Nephron progenitor cell (in vitro differentiated cells): ENCODE measurements at regions not wholly inside any gene's neighbourhood (a gene's known extent, or its start where the extent isn't known, plus 50 kb on each side); places are given as distances from the start of the nearest gene placed in this dataset.
A peak's percentile ranks its signal among the peaks of the same experiment; 100 is the strongest.

Experiments
- DNase-seq: peaks from one replicate; pipeline ENCODE4 v3.0.0; 2021
- H3K27ac Mint-ChIP-seq: 2 replicates; pipeline ENCODE4 v1.8.0; 2021; ENCODE audit warnings: mild to moderate bottlenecking, moderate library complexity, mixed read lengths
- H3K27me3 Mint-ChIP-seq: 2 replicates; pipeline ENCODE4 v1.8.0; 2021; ENCODE audit warnings: mild to moderate bottlenecking, low read depth, mixed read lengths; ENCODE audit not compliant: poor library complexity
- H3K36me3 Mint-ChIP-seq: 2 replicates; pipeline ENCODE4 v1.8.0; 2021; ENCODE audit warnings: low read depth, mixed read lengths
- H3K4me1 Mint-ChIP-seq: 2 replicates; pipeline ENCODE4 v1.8.0; 2021; ENCODE audit warnings: mixed read lengths
- H3K4me3 Mint-ChIP-seq: 2 replicates; pipeline ENCODE4 v1.8.0; 2021; ENCODE audit warnings: mild to moderate bottlenecking, moderate library complexity, mixed read lengths
- H3K9me3 Mint-ChIP-seq: 2 replicates; pipeline ENCODE4 v1.8.0; 2021; ENCODE audit warnings: mild to moderate bottlenecking, moderate library complexity, mixed read lengths
- TF ChIP-seq, protein P1 (sequence below): fragments of 200-600 bp; sonication (generic); IDR thresholded peaks from 2 replicates; pipeline ENCODE4 v1.5.0; 2021; ENCODE audit warnings: antibody characterized with exemption

GRCh38 chr5:7208938-7209337, 187.0 kb upstream of the ADCY2 start:
- DNase-seq = peak; percentile 52
- TF ChIP-seq, protein P1, sequence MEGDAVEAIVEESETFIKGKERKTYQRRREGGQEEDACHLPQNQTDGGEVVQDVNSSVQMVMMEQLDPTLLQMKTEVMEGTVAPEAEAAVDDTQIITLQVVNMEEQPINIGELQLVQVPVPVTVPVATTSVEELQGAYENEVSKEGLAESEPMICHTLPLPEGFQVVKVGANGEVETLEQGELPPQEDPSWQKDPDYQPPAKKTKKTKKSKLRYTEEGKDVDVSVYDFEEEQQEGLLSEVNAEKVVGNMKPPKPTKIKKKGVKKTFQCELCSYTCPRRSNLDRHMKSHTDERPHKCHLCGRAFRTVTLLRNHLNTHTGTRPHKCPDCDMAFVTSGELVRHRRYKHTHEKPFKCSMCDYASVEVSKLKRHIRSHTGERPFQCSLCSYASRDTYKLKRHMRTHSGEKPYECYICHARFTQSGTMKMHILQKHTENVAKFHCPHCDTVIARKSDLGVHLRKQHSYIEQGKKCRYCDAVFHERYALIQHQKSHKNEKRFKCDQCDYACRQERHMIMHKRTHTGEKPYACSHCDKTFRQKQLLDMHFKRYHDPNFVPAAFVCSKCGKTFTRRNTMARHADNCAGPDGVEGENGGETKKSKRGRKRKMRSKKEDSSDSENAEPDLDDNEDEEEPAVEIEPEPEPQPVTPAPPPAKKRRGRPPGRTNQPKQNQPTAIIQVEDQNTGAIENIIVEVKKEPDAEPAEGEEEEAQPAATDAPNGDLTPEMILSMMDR = no peak
- Mint-ChIP-seq H3K9me3 (peaks cover 40% of the 10 kb centered on the region), H3K27ac (peak overlapping the region; percentile 99), H3K4me1 (peaks cover 75% of the 10 kb centered on the region), H3K36me3 (peaks cover 42% of the 10 kb centered on the region), H3K27me3 (peaks cover 6% of the 10 kb centered on the region), H3K4me3 (peak overlapping the region; percentile 38)

GRCh38 chr5:7209658-7210057, 186.3 kb upstream of the ADCY2 start:
- Mint-ChIP-seq H3K4me3 (peak overlapping the region; percentile 24), H3K27ac (peak overlapping the region; percentile 99), H3K9me3 (peaks cover 38% of the 10 kb centered on the region), H3K27me3 (peaks cover 6% of the 10 kb centered on the region), H3K4me1 (peaks cover 70% of the 10 kb centered on the region), H3K36me3 (peaks cover 35% of the 10 kb centered on the region)
- TF ChIP-seq, protein P1 = no peak
- DNase-seq = no peak

DNA sequence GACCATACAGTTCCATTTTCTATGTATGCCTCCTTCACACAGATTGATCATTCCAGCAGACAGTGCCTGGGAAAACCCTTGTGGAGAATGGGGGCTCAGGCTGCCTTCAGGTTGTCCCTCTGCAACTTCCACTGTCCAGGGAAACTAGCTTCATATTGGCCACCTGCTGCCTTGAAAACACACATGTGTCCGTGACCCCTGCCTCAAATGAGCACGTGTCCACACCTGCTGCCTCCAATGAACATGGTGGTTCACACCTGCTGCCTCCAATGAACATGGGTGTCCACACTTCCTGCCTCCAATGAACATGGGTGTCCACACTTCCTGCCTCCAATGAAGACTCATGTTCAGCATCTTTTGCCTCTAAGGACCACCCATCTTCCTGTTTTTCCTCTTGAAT, 185.4 kb upstream of the ADCY2 start:
- H3K4me3 Mint-ChIP-seq = no peak overlapping the region
- H3K27ac Mint-ChIP-seq = peak overlapping the region; percentile 93
- peaks cover 29% of the 10 kb centered on the region for H3K9me3 Mint-ChIP-seq
- peaks cover 65% of the 10 kb centered on the region for H3K4me1 Mint-ChIP-seq
- TF ChIP-seq, protein P1 = no peak
- H3K27me3 Mint-ChIP-seq = peaks cover 6% of the 10 kb centered on the region
- peaks cover 26% of the 10 kb centered on the region for H3K36me3 Mint-ChIP-seq
- DNase-seq = no peak

- Mint-ChIP-seq H3K27me3 (peaks cover 3% of the 10 kb centered on the region), H3K4me3 (no peak overlapping the region)
- TF ChIP-seq, protein P1 = no peak
Observed at GRCh38 chr5:7213525-7213924, 182.4 kb upstream of the ADCY2 start.

DNA sequence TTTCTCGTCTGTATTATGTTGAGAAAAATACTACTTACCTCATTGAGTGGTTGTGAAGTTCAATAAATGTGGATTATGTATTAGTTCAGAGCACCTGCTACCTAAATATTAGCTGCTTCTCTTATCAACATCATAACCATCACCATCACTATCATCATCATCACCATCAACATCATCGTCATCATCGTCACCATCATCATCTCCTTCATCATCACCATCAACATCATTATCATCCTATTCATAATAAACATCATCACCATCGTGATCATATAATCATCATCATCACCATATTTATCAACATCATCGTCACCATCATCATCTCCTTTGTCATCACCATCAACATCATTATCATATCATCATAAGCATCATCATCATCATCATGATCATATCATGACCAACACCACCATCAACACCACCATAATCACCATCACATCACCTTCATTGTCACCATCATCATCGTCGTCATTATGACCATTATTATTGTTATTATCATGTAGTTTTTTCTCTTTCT, 181.0 kb upstream of the ADCY2 start:
- Mint-ChIP-seq H3K36me3 (peaks cover 10% of the 10 kb centered on the region), H3K9me3 (peaks cover 23% of the 10 kb centered on the region), H3K27ac (no peak overlapping the region), H3K4me3 (no peak overlapping the region), H3K4me1 (peaks cover 30% of the 10 kb centered on the region), H3K27me3 (peaks cover 3% of the 10 kb centered on the region)
- TF ChIP-seq, protein P1 = no peak
- DNase-seq = no peak

More at GRCh38 chr5:7213525-7213924, 182.4 kb upstream of the ADCY2 start:
- Mint-ChIP-seq H3K36me3 (peaks cover 10% of the 10 kb centered on the region), H3K9me3 (peaks cover 23% of the 10 kb centered on the region), H3K27ac (no peak overlapping the region), H3K4me1 (peaks cover 41% of the 10 kb centered on the region)
- DNase-seq = no peak

GRCh38 chr5:7218141-7218540, 177.8 kb upstream of the ADCY2 start:
- Mint-ChIP-seq H3K27me3 (no peaks in the 10 kb centered on the region), H3K4me1 (peaks cover 12% of the 10 kb centered on the region), H3K36me3 (peaks cover 20% of the 10 kb centered on the region), H3K9me3 (peaks cover 34% of the 10 kb centered on the region), H3K4me3 (peak overlapping the region; percentile 57), H3K27ac (no peak overlapping the region)
- peak; percentile 47 for DNase-seq
- TF ChIP-seq, protein P1 = no peak
